Trophoblast cell (in vitro differentiated cells and primary cell): ENCODE measurements at regions not wholly inside any gene's neighbourhood (a gene's known extent, or its start where the extent isn't known, plus 50 kb on each side); places are given as distances from the start of the nearest gene placed in this dataset.
"Not testable (repeated sequence)": the region's sequence is repeated elsewhere in the genome, so short reads cannot be mapped to it uniquely, and the experiment has no call there.

Experiments
- DNase-seq, 2 donors: peaks; one replicate each; pipeline ENCODE4 v3.0.0-alpha.2; 2016
- H2AFZ ChIP-seq: 2 replicates; pipeline ENCODE4 v1.6.1; 2013; ENCODE audit warnings: low read length, moderate library complexity, mild to moderate bottlenecking; ENCODE audit not compliant: insufficient read depth, poor library complexity
- H2AK5ac ChIP-seq: 2 replicates; pipeline ENCODE4 v1.6.1; 2013; ENCODE audit warnings: mild to moderate bottlenecking, low read length
- H2BK120ac ChIP-seq: 2 replicates; pipeline ENCODE4 v1.6.1; 2013; ENCODE audit warnings: low read length, mild to moderate bottlenecking, moderate library complexity; ENCODE audit not compliant: insufficient read depth, poor library complexity
- H2BK12ac ChIP-seq: 2 replicates; pipeline ENCODE4 v1.6.1; 2013; ENCODE audit warnings: mild to moderate bottlenecking, low read length, moderate library complexity
- H2BK5ac ChIP-seq: 2 replicates; pipeline ENCODE4 v1.6.1; 2013; ENCODE audit warnings: low read length, low read depth, moderate library complexity, mild to moderate bottlenecking; ENCODE audit not compliant: poor library complexity
- H3K14ac ChIP-seq: 2 replicates; pipeline ENCODE4 v1.6.1; 2013; ENCODE audit warnings: mild to moderate bottlenecking, low read length
- H3K18ac ChIP-seq: 2 replicates; pipeline ENCODE4 v1.6.1; 2013; ENCODE audit warnings: mild to moderate bottlenecking, low read length
- H3K23ac ChIP-seq: 2 replicates; pipeline ENCODE4 v1.6.1; 2013; ENCODE audit warnings: low read length
- H3K27ac ChIP-seq: 2 replicates; pipeline ENCODE4 v1.5.1; 2013; ENCODE audit warnings: low read depth, mild to moderate bottlenecking, inconsistent platforms, low read length, moderate library complexity
- H3K27me3 ChIP-seq: 2 replicates; pipeline ENCODE4 v1.6.1; 2013; ENCODE audit warnings: inconsistent platforms, mild to moderate bottlenecking, low read length, moderate library complexity; ENCODE audit not compliant: insufficient read depth
- H3K36me3 ChIP-seq, 2 experiments: 1 replicate in 1 of 2; 2 replicates in 1 of 2; pipeline ENCODE4 v1.6.1; 2013; ENCODE audit warnings: low read length in 2 of 2, mild to moderate bottlenecking in 2 of 2, moderate library complexity in 1 of 2; ENCODE audit not compliant: insufficient read depth in 2 of 2, control insufficient read depth in 1 of 2
- H3K4ac ChIP-seq: 2 replicates; pipeline ENCODE4 v1.6.1; 2013; ENCODE audit warnings: low read depth, mild to moderate bottlenecking, low read length, moderate library complexity
- H3K4me1 ChIP-seq, 2 experiments: 1 replicate in 1 of 2; 2 replicates in 1 of 2; pipeline ENCODE4 v1.6.1; 2013; ENCODE audit warnings: low read length in 2 of 2, mild to moderate bottlenecking in 2 of 2, moderate library complexity in 1 of 2; ENCODE audit not compliant: insufficient read depth in 2 of 2, control insufficient read depth in 1 of 2
- H3K4me2 ChIP-seq: 2 replicates; pipeline ENCODE4 v1.6.1; 2013; ENCODE audit warnings: inconsistent platforms, mild to moderate bottlenecking, low read length, moderate library complexity
- H3K4me3 ChIP-seq: 2 replicates; pipeline ENCODE4 v1.5.1; 2013; ENCODE audit warnings: mild to moderate bottlenecking, low read depth, low read length, inconsistent platforms
- H3K79me1 ChIP-seq: one replicate; pipeline ENCODE4 v1.6.1; 2013; ENCODE audit warnings: low read length
- H3K79me2 ChIP-seq: 2 replicates; pipeline ENCODE4 v1.6.1; 2013; ENCODE audit warnings: low read length, mild to moderate bottlenecking; ENCODE audit not compliant: control insufficient read depth, insufficient read depth, poor library complexity
- H3K9ac ChIP-seq: 2 replicates; pipeline ENCODE4 v1.6.1; 2013; ENCODE audit warnings: mild to moderate bottlenecking, low read length
- H3K9me3 ChIP-seq: 2 replicates; pipeline ENCODE4 v1.6.1; 2013; ENCODE audit warnings: low read depth, mild to moderate bottlenecking, control low read depth, inconsistent platforms, low read length; ENCODE audit not compliant: insufficient read depth
- H4K12ac ChIP-seq: 2 replicates; pipeline ENCODE4 v1.6.1; 2013; ENCODE audit warnings: low read depth, mild to moderate bottlenecking, low read length, moderate library complexity
- H4K8ac ChIP-seq: 2 replicates; pipeline ENCODE4 v1.6.1; 2013; ENCODE audit warnings: low read depth, mild to moderate bottlenecking, low read length, moderate library complexity
- H4K91ac ChIP-seq: one replicate; pipeline ENCODE4 v1.6.1; 2013; ENCODE audit warnings: low read depth, mild to moderate bottlenecking, low read length, moderate library complexity
- WGBS: extraction: QIAGEN DNeasy Blood & Tissue Kit; methylation state at CpG from one replicate; pipeline ENCODE4 v1.1.7; 2013; ENCODE audit warnings: missing lambda C conversion rate; ENCODE audit not compliant: insufficient read length, insufficient coverage; ENCODE audit errors: extremely low coverage; 5-methylcytosine and 5-hydroxymethylcytosine counted together

DNA sequence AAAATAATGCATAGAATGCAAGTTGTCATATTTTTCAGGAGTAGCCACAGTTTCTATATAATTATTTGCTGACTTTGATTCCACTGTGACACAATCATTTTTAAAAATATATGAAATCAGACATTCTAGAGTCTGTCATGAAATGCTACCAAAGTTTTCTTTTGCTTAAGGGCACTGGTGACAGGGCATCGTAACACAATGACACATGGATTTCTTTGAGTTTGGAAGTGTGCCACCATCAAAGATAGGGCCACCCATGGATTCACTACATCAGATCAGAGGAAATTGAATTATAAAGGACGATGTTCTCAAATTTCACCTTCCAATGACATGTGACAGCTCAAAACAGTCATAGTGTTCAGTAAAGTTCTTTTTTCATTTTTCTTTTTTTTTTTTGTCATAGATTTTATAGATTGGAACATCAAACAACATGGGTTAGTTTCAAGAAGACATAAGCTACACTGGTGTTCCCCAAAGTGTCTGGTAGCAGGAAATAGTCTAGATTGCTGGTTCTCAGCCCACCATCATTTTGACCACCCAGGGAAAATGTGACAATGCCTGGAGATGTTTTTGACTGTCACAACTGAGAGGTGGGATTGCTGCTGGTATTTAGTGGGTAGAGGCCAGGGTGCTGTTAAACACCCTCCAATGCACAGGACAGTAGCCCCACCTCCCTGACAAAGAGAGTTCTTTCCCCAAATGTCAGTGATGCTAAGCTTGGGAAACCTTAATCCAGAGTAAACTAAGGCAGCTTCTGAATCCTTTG lies 123.8 kb upstream of the DOK5 start:
- Histone ChIP-seq H2BK12ac (no peak overlapping the region), H4K91ac (no peak overlapping the region), H3K23ac (no peak overlapping the region), H2BK120ac (no peak overlapping the region), H2AK5ac (no peak overlapping the region), H3K4me3 (no peak overlapping the region), H4K8ac (no peak overlapping the region), H3K79me1 (no peaks in the 10 kb centered on the region), H3K4me1 (peaks cover 0 to 2% of the 10 kb centered on the region in 2 experiments), H3K9ac (no peak overlapping the region), H3K36me3 (no peaks in the 10 kb centered on the region), H3K27me3 (no peaks in the 10 kb centered on the region), H3K79me2 (no peaks in the 10 kb centered on the region), H3K27ac (no peak overlapping the region), H3K14ac (no peak overlapping the region), H3K4ac (no peak overlapping the region), H4K12ac (no peak overlapping the region), H2AFZ (no peak overlapping the region), H2BK5ac (no peak overlapping the region), H3K4me2 (no peak overlapping the region), H3K18ac (no peak overlapping the region), H3K9me3 (no peaks in the 10 kb centered on the region)
- DNase-seq: no peak
- WGBS: no CpG with 5 or more reads among the region's 2 CpGs

DNA sequence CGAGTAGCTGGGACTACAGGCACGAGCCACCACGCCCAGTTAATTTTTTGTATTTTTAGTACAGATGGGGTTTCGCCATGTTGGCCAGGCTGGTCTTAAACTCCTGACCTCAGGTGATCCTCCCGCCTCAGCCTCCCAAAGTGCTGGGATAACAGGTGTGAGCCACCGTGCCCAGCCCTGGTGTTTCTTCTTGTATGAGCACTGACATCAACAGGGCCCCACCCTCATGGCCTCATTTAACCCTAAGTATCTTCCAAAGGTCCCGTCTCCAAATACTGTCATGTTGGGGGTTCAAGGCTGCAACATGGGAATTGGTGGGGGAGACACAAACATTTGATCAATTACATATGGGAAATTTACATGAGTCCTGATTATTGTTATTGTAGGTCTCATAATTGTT lies 122.9 kb upstream of the DOK5 start:
- H3K27me3 ChIP-seq, H3K4ac ChIP-seq, H4K12ac ChIP-seq, H3K79me1 ChIP-seq, H3K4me1 ChIP-seq, H2BK12ac ChIP-seq, H3K79me2 ChIP-seq, H3K14ac ChIP-seq, H3K4me2 ChIP-seq, H3K9ac ChIP-seq, H2BK5ac ChIP-seq, H3K4me3 ChIP-seq, H3K27ac ChIP-seq, H3K23ac ChIP-seq, H3K9me3 ChIP-seq, H2BK120ac ChIP-seq, H3K36me3 ChIP-seq, H2AFZ ChIP-seq, H4K91ac ChIP-seq, DNase-seq, H3K18ac ChIP-seq, H2AK5ac ChIP-seq, H4K8ac ChIP-seq: not testable (repeated sequence)
- no CpG with 5 or more reads among the region's 7 CpGs for WGBS

DNA sequence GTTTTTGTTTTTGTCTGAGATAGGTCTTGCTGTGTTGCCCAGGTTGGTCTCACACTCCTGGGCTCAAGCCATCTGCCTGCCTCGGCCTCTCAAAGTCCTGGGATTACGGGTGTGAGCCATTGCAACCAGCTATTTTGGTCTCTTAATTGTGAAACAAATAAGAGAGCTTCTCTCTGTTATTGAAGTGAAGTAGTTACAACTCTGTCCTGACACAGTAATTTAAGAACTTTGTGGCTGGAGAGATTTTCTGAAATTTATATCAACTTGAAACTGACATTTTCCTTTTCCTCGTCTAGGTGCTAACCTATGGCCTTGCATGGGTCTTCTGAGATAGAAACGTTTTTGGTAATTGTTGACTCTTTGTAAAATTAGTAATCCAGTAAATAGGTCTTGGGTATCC lies 122.1 kb upstream of the DOK5 start:
- Histone ChIP-seq H3K79me2 (no peaks in the 10 kb centered on the region), H3K4me2 (no peak overlapping the region), H2BK12ac (no peak overlapping the region), H3K27ac (no peak overlapping the region), H3K4me1 (no peaks in the 10 kb centered on the region), H3K36me3 (no peaks in the 10 kb centered on the region), H2BK5ac (no peak overlapping the region), H2AFZ (no peak overlapping the region), H4K91ac (no peak overlapping the region), H4K8ac (no peak overlapping the region), H3K27me3 (no peaks in the 10 kb centered on the region), H3K9ac (no peak overlapping the region), H3K18ac (no peak overlapping the region), H3K79me1 (no peaks in the 10 kb centered on the region), H3K4me3 (no peak overlapping the region), H3K4ac (no peak overlapping the region), H2BK120ac (no peak overlapping the region), H2AK5ac (no peak overlapping the region), H3K9me3 (no peaks in the 10 kb centered on the region), H3K23ac (no peak overlapping the region), H3K14ac (no peak overlapping the region), H4K12ac (no peak overlapping the region)
- DNase-seq: no peak
- WGBS: no CpG with 5 or more reads among the region's 4 CpGs

DNA sequence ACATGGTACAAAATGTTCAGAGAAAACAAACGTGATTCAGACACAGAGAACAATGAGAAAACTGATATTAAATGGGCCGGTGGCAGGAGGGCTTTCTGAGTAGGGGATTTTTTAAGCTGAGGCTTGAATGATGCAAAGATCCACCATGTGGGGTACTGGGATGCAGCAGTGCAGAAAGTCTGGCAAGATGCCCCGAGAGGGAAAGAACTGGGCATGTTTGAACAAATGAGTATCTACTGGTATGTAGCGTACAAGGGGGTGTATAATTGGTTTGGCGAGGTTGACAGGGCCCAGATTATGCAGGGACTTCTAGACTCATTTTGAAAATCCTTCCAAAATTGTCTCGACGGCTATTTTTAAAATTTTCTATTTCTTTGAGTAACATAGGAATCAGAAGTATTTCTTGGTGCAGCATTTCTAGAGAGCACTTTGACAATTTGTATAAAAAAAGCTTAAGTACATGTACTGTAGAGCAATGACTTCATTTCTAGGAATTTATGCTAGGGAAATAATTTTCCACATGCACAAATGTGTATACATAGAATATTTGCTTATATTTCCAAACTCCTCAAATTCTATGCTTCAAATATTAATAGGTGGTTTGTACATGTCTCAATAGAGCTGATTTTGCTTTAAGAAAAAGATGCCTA lies 119.6 kb upstream of the DOK5 start:
- Histone ChIP-seq H4K8ac (no peak overlapping the region), H3K23ac (no peak overlapping the region), H4K12ac (no peak overlapping the region), H2AK5ac (no peak overlapping the region), H2BK120ac (no peak overlapping the region), H3K4me2 (no peak overlapping the region), H3K9ac (peak overlapping the region; percentile 40), H3K27ac (no peak overlapping the region), H3K79me1 (no peaks in the 10 kb centered on the region), H4K91ac (no peak overlapping the region), H3K4me1 (no peaks in the 10 kb centered on the region), H2AFZ (no peak overlapping the region), H2BK5ac (no peak overlapping the region), H3K18ac (no peak overlapping the region), H3K14ac (no peak overlapping the region), H3K79me2 (no peaks in the 10 kb centered on the region), H2BK12ac (no peak overlapping the region), H3K9me3 (no peaks in the 10 kb centered on the region), H3K27me3 (no peaks in the 10 kb centered on the region), H3K4me3 (no peak overlapping the region), H3K36me3 (no peaks in the 10 kb centered on the region), H3K4ac (no peak overlapping the region)
- no peak for DNase-seq
- WGBS: no CpG with 5 or more reads among the region's 7 CpGs
